Stimulated activated CD4-positive, alpha-beta T cell treated with anti-CD3 and anti-CD28 coated beads, Interleukin-15, amount 100 ng/mL, for 1 hour (primary cell): ENCODE measurements at regions not wholly inside any gene's neighbourhood (a gene's known extent, or its start where the extent isn't known, plus 50 kb on each side); places are given as distances from the start of the nearest gene placed in this dataset.
"Not testable (repeated sequence)": the region's sequence is repeated elsewhere in the genome, so short reads cannot be mapped to it uniquely, and the experiment has no call there.

ENCODE experiments used
- DNase-seq, 2 donors: peaks; one replicate each; pipeline ENCODE4 v3.0.0-alpha.2; 2020; ENCODE audit warnings: low read depth in 1 of 2, low spot score in 1 of 2

DNA sequence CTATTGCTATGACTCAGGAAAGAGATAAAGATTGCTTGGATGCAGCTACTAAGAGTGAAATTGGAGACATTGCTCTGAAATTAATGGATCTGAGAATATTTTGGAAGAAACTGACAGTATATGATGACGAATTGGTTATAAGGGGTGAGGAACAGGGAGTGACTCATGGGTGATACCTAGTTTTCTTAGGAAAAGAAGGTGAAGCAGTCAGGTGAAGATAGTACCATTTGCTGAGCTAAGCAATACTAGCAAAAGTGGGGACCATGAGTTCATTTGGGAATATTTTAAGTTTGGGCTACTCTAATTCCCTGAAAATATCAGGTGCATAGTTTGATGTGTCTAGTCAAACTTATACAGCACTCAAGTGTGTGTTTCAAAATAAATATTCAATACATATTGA is 260.1 kb upstream of the NFIA start:
- DNase-seq: no peak

DNA sequence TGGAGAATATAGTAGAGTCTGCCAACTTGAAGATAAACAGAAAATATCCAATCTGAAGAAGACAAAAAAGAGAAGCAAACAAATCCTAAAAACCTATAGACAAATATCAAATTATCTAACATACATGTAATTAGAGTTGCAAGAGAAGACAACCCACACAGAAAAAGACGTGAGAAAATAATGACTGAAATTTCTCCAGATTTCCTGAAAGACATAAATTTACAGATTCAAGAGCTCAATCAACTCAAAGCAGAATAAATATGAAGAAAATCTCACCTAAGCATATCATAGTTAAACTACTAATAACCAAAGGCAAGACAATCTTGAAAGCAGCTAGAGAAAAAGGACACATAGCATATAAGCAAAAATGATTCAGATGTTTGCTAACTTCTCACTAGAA is 261.2 kb upstream of the NFIA start:
- no peak for DNase-seq

DNA sequence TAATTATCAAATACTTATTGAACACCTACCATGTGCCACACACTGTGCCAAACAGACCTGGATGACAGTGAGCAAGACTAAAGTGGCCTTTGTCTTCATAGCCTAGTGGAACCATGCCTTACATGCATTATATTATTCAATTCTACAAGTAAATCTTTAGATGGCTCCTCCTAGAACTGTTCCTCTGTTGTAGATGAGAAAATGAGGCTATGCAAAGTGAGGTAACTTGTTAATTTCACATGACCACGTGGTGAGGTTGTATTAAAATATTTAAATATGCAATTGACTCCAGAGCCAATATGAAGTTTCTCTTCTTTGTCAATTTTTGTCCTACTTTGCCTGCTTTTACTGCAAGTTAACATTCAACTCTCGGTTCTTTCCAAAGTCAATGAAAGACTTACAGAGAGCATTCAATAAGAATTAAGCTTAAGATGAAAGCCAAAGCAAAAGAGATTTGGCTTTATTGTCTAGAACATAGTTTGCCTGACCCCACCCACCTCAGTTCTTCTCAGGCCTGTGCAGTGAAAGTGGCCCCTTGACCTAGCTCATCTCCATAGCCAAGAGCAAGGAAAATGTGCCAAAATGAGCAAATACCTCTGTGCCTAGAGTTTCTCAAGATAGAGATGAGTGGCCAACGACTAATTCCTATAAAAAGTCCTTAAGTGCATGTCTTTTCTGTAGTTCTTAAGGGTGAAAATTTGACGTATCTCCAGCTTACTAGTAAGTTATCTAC is 263.2 kb upstream of the NFIA start:
- no peak for DNase-seq

DNA sequence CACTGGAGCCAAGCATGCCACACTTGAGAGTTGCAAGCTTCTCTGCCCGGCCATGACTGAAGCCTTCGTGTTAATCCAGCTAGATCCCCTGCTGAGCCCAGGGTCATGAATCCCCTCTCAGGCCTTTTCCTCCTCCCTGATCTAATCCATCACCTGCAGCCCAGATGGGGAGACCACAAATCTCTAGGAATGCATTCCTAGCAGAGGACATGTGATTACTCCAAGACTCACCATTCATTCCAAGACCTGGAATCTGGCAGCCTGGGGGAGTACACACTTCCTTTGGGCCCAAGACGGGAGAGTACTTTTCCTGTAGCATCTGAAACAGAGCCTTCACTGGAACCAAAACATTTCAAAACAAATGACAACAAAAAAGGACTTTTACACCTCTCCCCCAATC is 269.3 kb upstream of the NFIA start:
- DNase-seq: no peak

DNA sequence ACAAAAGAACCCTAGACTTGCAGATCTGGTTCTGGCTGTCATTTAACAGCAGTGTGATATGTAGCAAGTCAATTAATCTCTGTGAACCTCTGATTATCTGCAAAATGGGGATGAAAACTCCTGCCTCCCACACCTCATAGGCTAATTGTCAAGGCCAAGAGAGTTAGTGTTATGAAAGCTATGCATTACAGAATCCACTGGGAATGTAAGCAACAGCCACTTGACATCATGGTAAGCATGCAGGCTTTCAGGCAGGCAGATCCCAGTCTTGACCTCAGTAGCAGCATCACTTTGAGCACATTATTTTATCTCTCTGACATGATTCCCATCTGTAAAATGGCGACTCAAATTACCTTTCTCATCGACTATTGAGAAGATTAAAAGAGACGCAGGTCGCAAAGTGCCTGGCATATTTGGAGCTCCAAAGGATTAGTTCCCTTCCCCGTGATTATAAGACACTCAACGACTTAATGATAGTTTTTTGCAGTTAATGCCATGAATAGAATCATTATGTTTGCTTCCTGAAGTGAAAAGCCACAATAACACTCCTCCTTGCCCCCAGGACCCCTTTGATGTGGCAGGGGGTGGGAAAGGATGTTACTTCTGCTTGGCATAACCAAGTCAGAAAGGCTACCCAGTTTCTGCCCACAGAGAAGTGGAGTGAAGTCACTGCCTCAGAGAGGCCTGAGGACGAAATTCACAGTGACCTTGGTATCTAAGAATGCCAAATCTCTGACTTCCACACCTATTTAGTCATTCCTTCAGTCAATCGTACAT is 273.0 kb upstream of the NFIA start:
- no peak for DNase-seq

DNA sequence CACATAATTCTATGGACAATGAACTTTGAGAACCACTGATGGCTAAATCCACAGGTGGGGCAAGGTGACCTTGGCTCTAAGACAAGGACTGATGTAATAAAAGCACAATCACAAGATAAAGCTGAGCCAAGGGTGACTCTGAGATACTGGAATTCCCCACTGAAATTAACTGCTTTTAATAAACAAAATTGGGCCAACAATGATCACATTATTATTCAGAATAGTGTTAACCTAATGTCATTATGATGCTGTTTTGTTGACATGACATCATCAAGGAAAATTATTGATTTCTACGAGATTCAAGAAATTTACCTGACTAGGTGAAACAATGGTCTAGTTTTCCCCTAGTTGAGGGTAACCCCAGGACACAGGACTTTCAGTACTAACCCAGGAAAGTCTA is 273.7 kb upstream of the NFIA start:
- no peak for DNase-seq

DNA sequence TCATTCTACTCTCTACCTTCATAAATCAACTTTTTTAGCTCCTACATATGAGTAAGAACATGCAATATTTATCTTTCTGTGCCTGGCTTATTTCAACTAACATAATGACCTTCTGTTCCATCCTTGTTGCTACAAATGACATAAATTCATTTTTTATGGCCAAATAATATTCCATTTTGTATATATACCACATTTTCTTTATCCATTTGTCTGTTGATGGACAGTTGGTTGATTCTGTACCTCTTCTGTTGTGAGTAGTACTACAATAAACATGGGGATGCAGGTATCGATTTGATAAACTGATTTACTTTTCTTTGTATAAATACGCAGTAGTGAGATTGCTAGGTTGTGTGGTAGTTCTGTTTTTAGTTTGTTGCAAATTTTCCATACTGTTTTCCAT is 279.5 kb upstream of the NFIA start:
- DNase-seq: no peak

DNA sequence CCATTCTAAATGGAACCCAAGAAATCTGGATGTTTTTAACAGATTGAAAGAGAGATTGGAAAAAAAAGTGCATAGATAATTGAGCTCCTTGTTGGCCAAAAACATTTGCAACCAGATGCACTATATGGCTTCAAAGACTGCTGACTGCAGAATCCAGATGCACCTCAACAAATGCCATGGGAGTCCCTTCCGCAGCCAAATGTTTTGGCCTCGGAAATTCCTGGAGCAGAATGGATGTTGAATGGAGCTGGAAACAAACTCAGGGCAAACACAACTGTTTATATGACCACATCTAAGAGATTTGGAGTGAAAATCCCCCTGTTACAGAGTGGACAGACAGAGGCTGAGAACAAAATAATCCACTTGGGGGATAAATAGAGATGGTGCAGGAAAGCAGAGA is 285.0 kb upstream of the NFIA start:
- DNase-seq: no peak

DNA sequence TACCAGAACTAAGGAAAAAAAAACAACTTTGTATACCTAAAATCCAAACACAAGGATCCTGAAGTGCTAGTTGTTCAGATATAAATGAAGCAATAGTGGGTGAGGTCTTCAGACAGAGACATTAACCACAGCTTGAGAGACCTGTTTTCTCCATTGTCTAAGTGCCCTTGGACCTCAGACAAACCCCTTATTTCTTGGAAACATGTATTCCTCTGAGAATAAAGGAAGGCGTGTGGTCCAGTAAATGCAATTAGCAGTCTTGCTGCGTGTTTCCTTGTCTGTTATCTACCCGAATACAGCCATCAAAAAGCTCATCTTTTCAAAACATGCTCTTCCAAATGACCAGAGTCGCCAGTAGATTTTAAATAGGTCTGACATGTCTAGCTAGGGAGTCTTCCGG is 291.1 kb upstream of the NFIA start:
- DNase-seq: no peak

DNA sequence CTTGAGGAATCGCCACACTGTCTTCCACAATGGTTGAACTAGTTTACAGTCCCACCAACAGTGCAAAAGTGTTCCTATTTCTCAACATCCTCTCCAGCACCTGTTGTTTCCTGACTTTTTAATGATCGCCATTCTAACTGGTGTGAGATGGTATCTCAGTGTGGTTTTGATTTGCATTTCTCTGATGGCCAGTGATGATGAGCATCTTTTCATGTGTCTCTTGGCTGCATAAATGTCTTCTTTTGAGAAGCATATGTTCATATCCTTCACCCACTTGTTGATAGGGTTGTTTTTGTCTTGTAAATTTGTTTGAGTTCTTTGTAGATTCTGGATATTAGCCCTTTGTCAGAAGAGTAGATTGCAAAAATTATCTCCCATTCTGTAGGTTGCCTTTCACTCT is 309.3 kb upstream of the NFIA start:
- not testable (repeated sequence) for DNase-seq

DNA sequence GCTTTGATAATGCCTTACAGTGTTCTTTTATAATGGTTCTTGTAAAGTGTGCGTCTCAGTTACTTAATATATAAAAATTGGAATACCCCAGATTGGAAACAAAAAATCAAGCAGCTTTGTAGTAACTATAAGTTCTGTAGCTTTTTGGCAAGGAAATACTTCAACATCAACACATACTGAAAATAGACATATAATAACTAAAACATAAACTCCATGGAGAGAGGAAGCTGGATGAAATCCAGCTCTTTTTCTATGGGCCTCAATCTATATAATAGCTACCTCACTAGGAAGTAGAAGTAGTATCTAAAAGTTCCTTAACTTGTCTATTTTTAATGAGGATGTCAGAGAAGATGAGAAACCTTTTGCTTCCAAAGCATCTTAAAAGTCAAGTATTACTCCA is 313.3 kb upstream of the NFIA start:
- DNase-seq: no peak

DNA sequence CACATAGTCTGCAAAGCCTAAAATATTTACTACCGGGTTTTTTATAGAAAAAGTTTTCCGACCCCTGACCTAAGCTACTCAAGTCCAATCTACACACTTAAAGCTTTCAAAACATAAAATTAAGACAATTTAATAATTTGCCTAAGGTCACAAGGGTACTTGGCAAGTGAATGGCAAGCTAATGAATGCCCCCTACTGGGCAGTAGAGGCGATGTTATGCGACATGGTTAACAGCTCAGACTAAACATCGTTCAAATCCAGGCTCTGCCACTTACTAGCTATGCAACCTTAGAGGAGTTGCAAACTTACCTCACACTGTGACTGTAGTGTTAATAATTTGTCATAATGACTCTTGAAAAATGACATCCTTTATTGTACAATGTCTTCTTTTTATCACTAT is 317.2 kb upstream of the NFIA start:
- no peak for DNase-seq

DNA sequence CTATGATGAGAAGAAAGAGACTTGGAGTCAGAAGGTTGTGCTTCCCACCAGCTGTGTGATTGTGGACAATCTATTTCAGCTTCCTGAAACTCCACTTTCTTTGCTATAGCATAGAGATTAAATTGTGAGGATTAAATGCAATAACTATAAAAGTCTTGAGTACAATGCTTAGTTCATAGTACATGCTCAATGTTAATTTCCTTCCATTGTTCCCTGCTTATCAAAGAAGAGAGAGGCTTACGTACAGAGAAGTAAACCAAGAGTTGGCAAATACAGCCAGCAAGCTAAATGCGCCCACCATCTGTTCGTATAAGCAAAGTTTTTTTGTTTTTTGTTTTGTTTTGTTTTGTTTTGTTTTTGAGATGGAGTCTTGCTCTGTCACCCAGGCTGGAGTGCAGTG is 317.9 kb upstream of the NFIA start:
- DNase-seq: no peak

DNA sequence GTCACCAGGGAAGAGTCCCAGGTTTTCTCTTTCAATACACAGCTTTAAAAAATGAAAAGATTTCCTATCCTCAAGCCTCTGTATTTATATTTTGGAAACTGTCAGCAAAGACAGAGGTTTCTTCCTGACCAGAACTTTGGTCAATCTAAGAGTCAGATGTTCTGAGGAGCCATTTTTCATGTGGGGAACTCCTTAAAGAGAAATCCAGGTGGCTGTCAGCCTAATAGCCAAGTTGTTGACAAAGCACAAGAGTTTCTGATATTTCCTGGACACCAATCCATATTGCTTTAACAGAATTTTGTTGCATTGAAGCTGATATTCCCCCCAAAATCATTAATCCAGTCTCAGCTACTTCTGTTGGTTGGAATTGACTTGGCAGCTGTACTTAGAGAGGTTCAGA is 318.6 kb upstream of the NFIA start:
- DNase-seq: no peak

DNA sequence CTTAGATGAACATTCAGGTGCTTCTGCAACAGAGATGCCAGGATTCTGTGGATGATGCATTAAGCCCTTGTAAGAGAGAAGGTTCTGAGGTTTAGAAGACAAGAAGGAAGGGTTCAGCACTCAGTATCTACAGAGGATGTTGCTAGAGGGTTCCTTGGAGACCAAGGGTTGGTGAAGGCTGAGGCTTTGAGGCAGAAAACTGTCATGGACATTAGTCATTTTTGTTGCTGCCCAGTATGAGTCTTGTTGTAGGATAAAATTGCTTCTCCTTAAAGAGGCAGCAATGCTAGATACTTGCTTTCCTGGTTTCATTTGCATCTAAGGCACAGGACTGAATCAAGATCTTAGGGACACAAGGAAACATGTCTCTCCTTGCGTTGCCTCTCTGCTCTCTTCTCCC is 319.4 kb upstream of the NFIA start:
- DNase-seq: no peak

DNA sequence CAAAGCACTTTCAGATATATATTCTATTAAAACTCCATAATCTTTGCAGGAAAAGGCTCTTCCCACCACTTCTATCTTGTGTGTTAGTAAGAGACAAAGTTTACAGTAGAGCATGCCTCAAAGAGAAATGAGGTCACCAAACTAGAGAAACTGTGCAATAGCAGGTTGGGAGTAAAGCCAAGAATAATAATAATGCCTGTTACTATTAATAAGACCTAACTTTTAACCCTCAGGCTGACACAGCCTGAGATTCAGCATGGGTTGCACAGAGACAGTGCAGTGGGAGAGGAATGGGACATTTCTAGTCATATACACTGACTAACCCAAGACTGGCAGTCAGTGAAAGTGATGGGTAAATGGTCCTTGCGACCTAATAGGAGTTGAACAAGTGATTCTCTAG is 320.2 kb upstream of the NFIA start:
- no peak for DNase-seq

DNA sequence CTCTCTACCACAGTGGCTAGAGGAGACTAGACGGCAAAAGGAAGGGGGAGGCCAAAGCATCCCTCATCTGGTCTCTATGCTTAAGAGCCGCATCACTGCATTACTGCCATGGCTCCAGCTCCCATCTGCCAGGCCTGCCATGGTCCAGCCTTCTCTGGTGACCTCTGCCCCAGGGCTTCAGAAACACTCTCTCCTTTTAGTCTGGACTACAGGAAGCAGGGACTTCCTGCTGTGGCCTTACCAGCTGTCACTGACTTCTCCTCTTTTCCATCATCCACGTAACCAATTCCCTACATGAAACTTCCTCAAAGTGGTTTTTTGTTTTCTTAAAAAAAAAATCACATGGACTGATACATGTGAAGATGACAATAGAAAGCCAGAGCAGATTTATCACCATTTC is 323.1 kb upstream of the NFIA start:
- DNase-seq: no peak

DNA sequence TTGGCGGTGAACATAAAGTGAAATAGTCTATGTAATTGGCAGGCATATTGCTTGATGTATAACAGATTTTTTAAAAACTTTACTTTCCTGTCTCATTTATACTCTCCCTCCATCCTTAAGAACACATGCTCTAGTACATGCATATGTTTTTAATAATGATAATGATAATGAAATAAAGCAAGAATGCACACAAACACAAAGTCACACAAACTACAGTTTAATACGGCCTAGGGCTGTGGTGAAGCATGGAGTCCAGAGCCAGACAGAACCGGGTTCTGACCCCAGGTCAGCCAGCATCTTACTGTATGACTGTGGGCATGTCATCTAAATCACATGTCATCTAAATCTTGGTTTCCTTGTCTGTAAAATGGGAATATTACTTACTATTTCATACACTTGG is 324.9 kb upstream of the NFIA start:
- DNase-seq: no peak

DNA sequence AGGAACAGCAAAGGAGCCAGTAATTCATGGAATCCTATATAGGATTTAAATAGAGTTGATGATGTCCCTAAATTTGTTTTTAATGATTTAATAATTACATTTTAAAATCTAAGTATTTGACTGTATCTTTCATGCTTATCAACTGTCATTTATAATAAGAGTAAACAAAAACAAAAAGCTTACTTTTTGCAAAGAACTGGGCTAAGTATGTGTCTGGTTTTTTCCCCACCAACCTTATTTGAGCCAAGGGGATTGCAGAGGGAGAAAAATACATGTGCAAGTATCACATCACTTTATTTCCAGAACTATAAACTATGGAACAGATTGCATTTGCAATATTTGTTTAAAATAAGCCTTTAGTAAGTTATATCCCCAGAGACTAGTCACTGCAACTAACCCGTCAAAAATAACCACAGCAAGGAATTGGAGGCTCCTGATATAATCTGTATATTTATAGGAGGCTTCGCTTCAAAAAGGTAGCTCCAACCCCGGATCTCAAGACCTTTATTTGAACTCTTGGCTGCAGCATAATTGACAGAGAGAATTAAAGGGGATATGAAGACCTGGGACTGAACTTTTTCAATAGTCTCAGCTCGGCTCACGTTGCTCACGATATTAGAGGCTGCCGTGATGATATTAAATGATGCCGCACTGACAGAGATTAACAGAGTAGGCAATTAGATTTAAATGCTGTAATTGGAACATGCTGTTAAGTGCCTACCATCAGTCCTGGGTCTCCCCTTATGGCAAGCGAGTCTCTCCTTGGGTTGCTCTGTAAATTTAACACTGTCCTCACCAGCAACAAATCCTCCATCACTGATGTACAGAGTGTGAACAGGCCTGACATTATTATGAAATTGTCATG is 329.1 kb upstream of the NFIA start:
- DNase-seq: no peak

DNA sequence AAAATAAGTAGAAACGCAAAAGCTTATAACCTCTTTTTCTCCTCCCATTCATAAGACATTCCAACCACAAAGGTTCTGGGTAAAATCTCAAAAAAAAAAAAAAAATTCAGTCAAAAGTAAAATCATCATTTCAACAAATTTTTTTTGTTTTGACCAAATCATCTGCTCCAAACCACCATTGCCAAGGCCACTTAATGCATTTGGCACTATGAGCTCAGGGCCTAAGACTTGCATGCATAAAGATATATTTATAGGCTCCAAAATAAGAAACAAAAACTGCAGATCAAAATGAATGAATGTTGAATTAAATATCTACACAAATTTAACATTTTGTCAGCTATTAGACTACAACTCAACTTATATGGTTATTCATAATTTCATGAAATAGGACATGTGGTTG is 331.1 kb upstream of the NFIA start:
- DNase-seq: no peak

DNA sequence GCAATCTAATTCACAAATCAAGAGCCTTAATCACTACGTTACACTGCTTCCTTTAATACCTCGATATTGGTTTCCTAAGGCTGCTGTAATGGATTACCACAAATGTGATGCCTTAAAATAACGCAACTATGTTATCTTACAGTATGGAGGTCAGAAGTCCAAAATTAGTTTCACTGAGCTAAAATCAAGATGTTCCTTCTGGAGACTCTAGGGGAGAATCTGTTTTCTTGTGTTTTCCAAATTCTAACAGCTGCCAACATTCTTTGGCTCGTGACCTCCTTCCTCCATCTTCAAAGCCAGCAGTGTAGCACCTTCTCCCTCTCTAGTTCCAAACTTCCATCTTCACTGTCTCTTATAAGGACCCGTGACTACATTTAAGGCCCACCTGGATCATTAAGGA is 335.0 kb upstream of the NFIA start:
- no peak for DNase-seq

DNA sequence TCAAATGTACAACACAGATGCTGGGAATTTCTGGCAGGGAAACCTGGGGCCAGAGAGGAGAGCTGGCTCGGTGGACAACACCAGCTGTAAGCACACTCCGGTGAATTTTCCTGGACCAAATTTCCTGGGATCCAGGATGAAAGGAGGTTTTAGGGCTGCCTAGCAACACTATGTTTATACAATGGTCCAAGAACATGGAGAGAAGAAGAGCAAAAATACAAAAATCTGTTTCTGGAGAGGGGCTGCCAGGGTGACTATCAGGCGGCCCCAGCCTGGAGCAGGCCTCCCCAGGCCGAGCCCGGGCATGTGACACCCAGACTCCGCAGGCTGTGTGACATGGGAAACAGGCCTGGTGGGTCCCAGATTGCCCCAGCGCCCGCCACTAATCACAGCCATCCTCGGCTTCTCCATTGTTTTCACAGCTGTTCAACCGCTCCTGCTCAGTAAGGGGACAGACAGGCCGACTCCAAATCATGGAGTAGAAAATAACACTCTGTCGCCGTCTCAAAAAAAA is 336.0 kb upstream of the NFIA start:
- no peak for DNase-seq
